GM18511 (cell line): ENCODE measurements at regions not wholly inside any gene's neighbourhood (a gene's known extent, or its start where the extent isn't known, plus 50 kb on each side); places are given as distances from the start of the nearest gene placed in this dataset.
"Not testable (repeated sequence)": the region's sequence is repeated elsewhere in the genome, so short reads cannot be mapped to it uniquely, and the experiment has no call there.

Experiments
- ATAC-seq: cut with Tn5 transposase; IDR thresholded peaks from one replicate; pipeline ENCODE4 v1.9.1; 2021; ENCODE audit warnings: mild to moderate bottlenecking, moderate library complexity; ENCODE audit not compliant: unreplicated experiment

GRCh38 chr11:33974804-33975203 lies 76.7 kb upstream of the CAPRIN1 start:
- no peak for ATAC-seq

- ATAC-seq: not testable (repeated sequence)
These were observed 79.7 kb upstream of the LMO2 start for GRCh38 chr11:33971530-33971929.

GRCh38 chr11:33970984-33971466 lies 79.1 kb upstream of the LMO2 start:
- ATAC-seq: peak; percentile 51

GRCh38 chr11:33967451-33967850 lies 75.6 kb upstream of the LMO2 start:
- ATAC-seq: no peak

- no peak for ATAC-seq
These were observed 73.2 kb upstream of the LMO2 start for GRCh38 chr11:33965032-33965431.

- no peak for ATAC-seq
These were observed 68.1 kb upstream of the LMO2 start for GRCh38 chr11:33959855-33960400.

- no peak for ATAC-seq
These were observed 65.5 kb upstream of the LMO2 start for GRCh38 chr11:33957304-33957917.

- ATAC-seq: no peak
These were observed 64.7 kb upstream of the LMO2 start for GRCh38 chr11:33956611-33957010.

- ATAC-seq: no peak
These were observed 61.4 kb upstream of the LMO2 start for GRCh38 chr11:33953289-33953688.

GRCh38 chr11:33952805-33953204 lies 60.9 kb upstream of the LMO2 start:
- no peak for ATAC-seq

- ATAC-seq: no peak
These were observed 57.5 kb upstream of the LMO2 start for GRCh38 chr11:33949252-33949913.

- ATAC-seq: no peak
These were observed 56.6 kb upstream of the LMO2 start for GRCh38 chr11:33948494-33948893.

GRCh38 chr11:33947918-33948317 lies 56.0 kb upstream of the LMO2 start:
- not testable (repeated sequence) for ATAC-seq

GRCh38 chr11:33946930-33947329 lies 55.1 kb upstream of the LMO2 start:
- no peak for ATAC-seq

GRCh38 chr11:33945481-33946268 lies 53.8 kb upstream of the LMO2 start:
- ATAC-seq: no peak

- no peak for ATAC-seq
These were observed 53.0 kb upstream of the LMO2 start for GRCh38 chr11:33944693-33945424.

GRCh38 chr11:33944345-33944692 lies 52.4 kb upstream of the LMO2 start:
- ATAC-seq: no peak

- ATAC-seq: peak; percentile 71
These were observed 51.1 kb upstream of the LMO2 start for GRCh38 chr11:33942954-33943353.

GRCh38 chr11:33941637-33942160 lies 49.8 kb upstream of the LMO2 start:
- no peak for ATAC-seq
